Naive thymus-derived CD4-positive, alpha-beta T cell (primary cell): ENCODE measurements at regions not wholly inside any gene's neighbourhood (a gene's known extent, or its start where the extent isn't known, plus 50 kb on each side); places are given as distances from the start of the nearest gene placed in this dataset.

ENCODE experiments used
- ATAC-seq: fragments of 150-1000 bp; cut with Tn5 transposase; 2 replicates; pipeline ENCODE4 v1.10.0; 2021; ENCODE audit warnings: mild to moderate bottlenecking, moderate library complexity
- CTCF ChIA-PET: fragments of 350-600 bp; sonication (Branson Sonifier 250); formaldehyde crosslinking; loops from one replicate; lab custom pipeline; 2021; ENCODE audit warnings: antibody characterized with exemption; lab: Charles Lee
- POLR2A ChIA-PET: fragments of 350-600 bp; sonication (Branson Sonifier 250); formaldehyde crosslinking; loops from one replicate; lab custom pipeline; 2021; ENCODE audit warnings: antibody characterized with exemption, inconsistent platforms; lab: Charles Lee
- DNase-seq, 9 donors: peaks; one replicate each; pipeline versions ENCODE4 v3.0.0 to v3.0.0-alpha.2; 2020 to 2022; ENCODE audit warnings: mixed read lengths in 1 of 9
- H3K27ac ChIP-seq: one replicate; pipeline ENCODE4 v1.7.0; 2013; ENCODE audit warnings: mild to moderate bottlenecking, low read depth, low read length, moderate library complexity
- H3K27me3 ChIP-seq, 2 donors: one replicate each; pipeline ENCODE4 v1.7.0; 2013; ENCODE audit warnings: low read length in 2 of 2, mild to moderate bottlenecking in 2 of 2, moderate library complexity in 2 of 2; ENCODE audit not compliant: control insufficient read depth in 2 of 2, insufficient read depth in 2 of 2
- H3K36me3 ChIP-seq, 3 experiments: 1 replicate in 2 of 3; 2 replicates in 1 of 3; pipeline ENCODE4 v1.7.0; 2013; ENCODE audit warnings: low read length in 3 of 3, mild to moderate bottlenecking in 3 of 3, moderate library complexity in 1 of 3; ENCODE audit not compliant: insufficient read depth in 3 of 3, control insufficient read depth in 2 of 3
- H3K4me1 ChIP-seq, 2 donors: one replicate each; pipeline ENCODE4 v1.7.0; 2013; ENCODE audit warnings: low read length in 2 of 2, mild to moderate bottlenecking in 2 of 2, moderate library complexity in 1 of 2; ENCODE audit not compliant: control insufficient read depth in 2 of 2, insufficient read depth in 2 of 2
- H3K4me3 ChIP-seq: 2 replicates; pipeline ENCODE4 v1.7.0; 2013; ENCODE audit warnings: mild to moderate bottlenecking, low read length
- H3K9me3 ChIP-seq, 3 experiments: 1 replicate in 2 of 3; 2 replicates in 1 of 3; pipeline ENCODE4 v1.7.0; 2013; ENCODE audit warnings: low read length in 3 of 3; ENCODE audit not compliant: control insufficient read depth in 2 of 3
- H3K27ac Mint-ChIP-seq, 9 donors: one replicate each; pipeline ENCODE4 v1.8.0; 2020 to 2022; ENCODE audit warnings: mixed read lengths in 9 of 9, mild to moderate bottlenecking in 8 of 9, moderate library complexity in 5 of 9, inconsistent platforms in 2 of 9
- H3K27me3 Mint-ChIP-seq, 5 donors: one replicate each; pipeline ENCODE4 v1.8.0; 2021 to 2022; ENCODE audit warnings: mixed read lengths in 5 of 5, mild to moderate bottlenecking in 1 of 5
- H3K36me3 Mint-ChIP-seq, 5 donors: one replicate each; pipeline ENCODE4 v1.8.0; 2020 to 2022; ENCODE audit warnings: mixed read lengths in 5 of 5, mild to moderate bottlenecking in 3 of 5, inconsistent platforms in 1 of 5
- H3K4me1 Mint-ChIP-seq, 7 donors: one replicate each; pipeline ENCODE4 v1.8.0; 2020 to 2022; ENCODE audit warnings: mixed read lengths in 7 of 7, mild to moderate bottlenecking in 3 of 7, inconsistent platforms in 1 of 7
- H3K4me3 Mint-ChIP-seq, 10 donors: one replicate each; pipeline ENCODE4 v1.8.0; 2020 to 2022; ENCODE audit warnings: mild to moderate bottlenecking in 10 of 10, mixed read lengths in 10 of 10, moderate library complexity in 6 of 10, inconsistent platforms in 2 of 10
- H3K9me3 Mint-ChIP-seq, 11 donors: one replicate each; pipeline ENCODE4 v1.8.0; 2020 to 2022; ENCODE audit warnings: mixed read lengths in 11 of 11, mild to moderate bottlenecking in 4 of 11, inconsistent platforms in 1 of 11, moderate library complexity in 1 of 11
- intact Hi-C, 2 donors: fragments of 100-400 bp; cut with micrococcal nuclease; formaldehyde crosslinking; loops; one replicate each; pipeline ENCODE4 v1.15.1; 2023

DNA sequence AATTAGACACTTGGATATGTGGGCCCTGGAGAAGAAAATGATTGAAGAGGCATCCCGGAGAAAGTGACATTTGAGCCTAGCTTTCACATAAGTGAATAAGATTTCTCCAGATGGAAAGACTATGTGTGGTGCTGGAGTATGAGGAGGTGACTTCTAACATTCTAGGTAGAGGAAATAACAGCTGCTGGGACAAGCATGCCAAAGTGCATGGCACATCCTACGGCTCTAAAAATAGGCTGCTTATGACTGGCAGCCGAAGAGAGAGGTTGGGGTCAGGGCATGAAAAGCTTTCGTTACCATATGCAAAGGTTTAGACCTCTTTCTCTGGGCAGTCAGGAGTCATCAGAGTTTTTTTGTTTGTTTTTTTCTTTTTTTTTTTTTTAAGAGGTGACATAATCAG is 142.0 kb downstream of the SOX3 start:
- Histone ChIP-seq H3K36me3 (no peaks in the 10 kb centered on the region), H3K27me3 (no peaks in the 10 kb centered on the region), H3K4me1 (no peaks in the 10 kb centered on the region), H3K9me3 (no peaks in the 10 kb centered on the region), H3K27ac (no peak overlapping the region), H3K4me3 (no peak overlapping the region)
- no peak for DNase-seq
- no peak for ATAC-seq
- H3K27me3 Mint-ChIP-seq: no peaks in the 10 kb centered on the region
- H3K4me1 Mint-ChIP-seq: no peaks in the 10 kb centered on the region
- H3K27ac Mint-ChIP-seq: no peak overlapping the region
- intact Hi-C loops: no loop called here
- no peaks in the 10 kb centered on the region for H3K36me3 Mint-ChIP-seq
- H3K4me3 Mint-ChIP-seq: no peak overlapping the region
- ChIA-PET POLR2A (no interaction called here), CTCF (interaction anchor here (0.6 kb wide), 1 partner anchor 30 kb away, joined by 3 read pairs; no protein-coding TSS in a partner anchor)
- H3K9me3 Mint-ChIP-seq: peaks cover 0 to 1% (median 0%) of the 10 kb centered on the region in 11 donors

DNA sequence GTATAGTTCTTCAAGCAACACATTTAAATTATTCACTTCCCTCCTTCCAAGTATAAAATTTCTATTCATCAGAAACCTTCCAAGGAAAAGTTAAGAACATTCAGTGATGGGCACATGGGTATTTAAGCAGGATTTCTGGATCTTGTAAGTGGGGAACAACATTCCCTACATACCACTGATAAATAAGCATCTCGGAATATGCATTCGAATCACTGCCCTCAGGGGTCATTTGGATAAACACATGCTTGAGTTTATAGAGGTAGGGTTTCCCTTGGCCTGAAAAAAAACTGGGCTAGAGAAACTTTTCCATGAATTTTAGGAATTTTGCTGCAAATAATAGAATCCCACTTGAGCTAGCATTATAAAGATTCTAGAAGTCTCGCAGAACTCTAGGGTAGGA is 143.9 kb downstream of the SOX3 start:
- H3K36me3 Mint-ChIP-seq: no peaks in the 10 kb centered on the region
- Histone ChIP-seq H3K27ac (no peak overlapping the region), H3K27me3 (no peaks in the 10 kb centered on the region), H3K4me3 (no peak overlapping the region), H3K4me1 (no peaks in the 10 kb centered on the region), H3K9me3 (no peaks in the 10 kb centered on the region), H3K36me3 (no peaks in the 10 kb centered on the region)
- H3K4me3 Mint-ChIP-seq: no peak overlapping the region
- H3K9me3 Mint-ChIP-seq: peaks cover 0 to 1% (median 0%) of the 10 kb centered on the region in 11 donors
- H3K4me1 Mint-ChIP-seq: no peaks in the 10 kb centered on the region
- H3K27ac Mint-ChIP-seq: no peak overlapping the region
- no peak for DNase-seq
- ChIA-PET CTCF (no interaction called here), POLR2A (no interaction called here)
- peaks cover 0 to 6% (median 0%) of the 10 kb centered on the region in 5 donors for H3K27me3 Mint-ChIP-seq
- intact Hi-C loops: no loop called here
- ATAC-seq: no peak

DNA sequence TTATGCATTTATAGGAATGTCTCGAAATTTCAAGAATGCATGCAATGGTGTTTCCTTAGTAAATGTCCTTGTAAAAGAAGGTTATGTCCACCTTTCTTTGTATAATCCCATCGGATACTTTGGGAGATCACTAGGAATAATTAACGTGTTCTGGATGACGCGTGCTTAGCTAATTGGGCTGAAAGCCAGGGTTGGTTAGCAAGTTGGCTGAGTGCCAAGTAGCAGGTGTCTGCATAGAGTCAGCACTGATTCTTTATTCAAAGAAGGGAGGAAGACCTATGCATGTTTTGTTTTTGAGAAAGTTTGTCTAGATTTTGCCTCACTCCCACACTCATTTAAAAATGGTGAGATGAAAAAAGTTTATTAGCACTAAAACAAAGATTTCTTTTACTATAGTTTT is 144.6 kb downstream of the SOX3 start:
- Mint-ChIP-seq H3K4me1 (no peaks in the 10 kb centered on the region), H3K9me3 (peaks cover 0 to 1% (median 0%) of the 10 kb centered on the region in 11 donors), H3K27me3 (peaks cover 0 to 6% (median 0%) of the 10 kb centered on the region in 5 donors), H3K36me3 (no peaks in the 10 kb centered on the region), H3K27ac (no peak overlapping the region), H3K4me3 (no peak overlapping the region)
- H3K27me3 ChIP-seq: no peaks in the 10 kb centered on the region
- POLR2A ChIA-PET: no interaction called here
- no peaks in the 10 kb centered on the region for H3K4me1 ChIP-seq
- no peaks in the 10 kb centered on the region for H3K36me3 ChIP-seq
- ATAC-seq: no peak
- H3K9me3 ChIP-seq: no peaks in the 10 kb centered on the region
- CTCF ChIA-PET: no interaction called here
- H3K4me3 ChIP-seq: no peak overlapping the region
- DNase-seq: no peak
- H3K27ac ChIP-seq: no peak overlapping the region
- intact Hi-C loops: no loop called here

DNA sequence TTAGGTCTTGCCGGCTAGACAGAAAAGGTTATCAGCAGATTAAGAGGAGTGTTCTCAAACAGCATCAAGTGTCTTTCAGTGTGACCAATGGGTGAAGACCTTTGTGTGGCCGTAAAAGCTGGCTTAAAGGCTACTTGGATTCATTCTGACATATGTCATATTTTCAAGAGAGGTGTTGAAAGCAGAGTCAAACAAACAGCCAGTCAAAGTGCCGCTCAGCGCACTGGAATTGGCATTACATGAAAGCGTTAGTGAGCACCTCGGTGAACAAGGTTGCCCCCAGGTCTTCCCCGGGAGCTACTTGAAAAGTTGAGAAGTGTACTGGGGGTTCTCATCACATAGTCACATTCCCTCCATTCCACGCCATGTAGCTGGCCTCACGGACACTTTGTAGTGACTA is 148.9 kb downstream of the SOX3 start:
- Mint-ChIP-seq H3K4me1 (no peaks in the 10 kb centered on the region), H3K4me3 (no peak overlapping the region), H3K36me3 (no peaks in the 10 kb centered on the region), H3K27me3 (peaks cover 0 to 6% (median 0%) of the 10 kb centered on the region in 5 donors), H3K27ac (no peak overlapping the region), H3K9me3 (peaks cover 0 to 5% (median 0%) of the 10 kb centered on the region in 11 donors)
- no peak overlapping the region for H3K4me3 ChIP-seq
- H3K27me3 ChIP-seq: no peaks in the 10 kb centered on the region
- H3K27ac ChIP-seq: no peak overlapping the region
- ATAC-seq: no peak
- no peak for DNase-seq
- no peaks in the 10 kb centered on the region for H3K36me3 ChIP-seq
- ChIA-PET POLR2A (no interaction called here), CTCF (no interaction called here)
- H3K9me3 ChIP-seq: no peaks in the 10 kb centered on the region
- no peaks in the 10 kb centered on the region for H3K4me1 ChIP-seq
- intact Hi-C loops: no loop called here

DNA sequence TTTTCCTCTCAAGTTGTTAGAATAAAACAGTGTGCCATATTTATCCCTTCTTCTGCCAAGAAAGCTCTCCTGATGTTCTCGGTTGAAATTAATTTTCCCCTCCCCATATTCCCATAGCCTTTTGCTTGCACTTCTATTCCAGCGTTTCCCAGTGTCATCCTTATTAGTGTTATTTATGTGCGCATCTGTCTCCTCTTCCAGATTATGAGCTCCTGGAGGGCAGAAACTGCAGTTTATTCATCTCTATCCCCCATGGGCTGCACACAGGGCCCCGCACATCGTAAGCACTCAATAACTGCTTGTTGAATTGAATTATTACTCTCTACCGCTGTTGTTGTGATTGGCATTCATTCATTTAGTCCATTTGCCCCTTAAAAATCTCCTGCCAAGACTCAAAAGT is 149.4 kb downstream of the SOX3 start:
- Histone ChIP-seq H3K27ac (no peak overlapping the region), H3K9me3 (no peaks in the 10 kb centered on the region), H3K27me3 (no peaks in the 10 kb centered on the region), H3K36me3 (no peaks in the 10 kb centered on the region), H3K4me1 (no peaks in the 10 kb centered on the region), H3K4me3 (no peak overlapping the region)
- Mint-ChIP-seq H3K4me1 (no peaks in the 10 kb centered on the region), H3K27ac (no peak overlapping the region), H3K9me3 (peaks cover 0 to 5% (median 0%) of the 10 kb centered on the region in 11 donors), H3K36me3 (no peaks in the 10 kb centered on the region), H3K27me3 (peaks cover 0 to 6% (median 0%) of the 10 kb centered on the region in 5 donors), H3K4me3 (no peak overlapping the region)
- ChIA-PET CTCF (no interaction called here), POLR2A (no interaction called here)
- DNase-seq (no peak), ATAC-seq (no peak)
- intact Hi-C loops: no loop called here

DNA sequence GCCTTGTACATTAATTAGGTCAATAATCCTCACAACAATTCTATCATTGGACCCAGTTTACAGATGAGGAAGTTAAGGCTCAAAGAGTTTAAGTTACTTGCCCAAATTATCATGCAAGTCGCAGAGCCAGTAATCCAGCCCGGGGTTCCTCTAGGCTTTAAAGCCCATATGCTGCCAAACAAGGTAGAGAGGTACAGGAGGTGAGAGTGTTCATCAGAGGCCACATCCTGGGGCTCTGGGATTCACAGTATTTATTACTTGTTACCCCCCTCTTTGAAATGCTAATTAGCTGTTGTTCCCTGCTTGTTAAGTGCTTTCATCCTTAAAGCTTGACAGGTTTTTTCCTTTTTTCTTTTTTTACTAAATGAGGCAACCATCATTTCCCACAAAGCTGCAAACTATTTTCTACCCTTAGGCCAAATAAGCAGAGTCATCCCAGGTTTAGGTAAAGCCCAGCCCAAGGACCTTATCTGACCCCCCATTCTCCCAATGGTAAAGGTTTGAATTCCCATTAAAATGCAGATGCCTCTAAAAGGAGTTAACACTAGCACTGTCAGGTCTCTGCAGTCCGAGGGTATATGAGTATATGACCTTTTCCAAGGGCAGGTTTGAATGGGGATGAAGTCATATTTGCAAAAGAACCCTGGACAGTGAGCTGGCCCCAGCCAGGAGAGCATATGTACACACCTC is 150.3 kb downstream of the SOX3 start:
- Histone ChIP-seq H3K36me3 (no peaks in the 10 kb centered on the region), H3K4me1 (no peaks in the 10 kb centered on the region), H3K4me3 (no peak overlapping the region), H3K27me3 (no peaks in the 10 kb centered on the region), H3K27ac (no peak overlapping the region), H3K9me3 (no peaks in the 10 kb centered on the region)
- peaks cover 0 to 5% (median 0%) of the 10 kb centered on the region in 11 donors for H3K9me3 Mint-ChIP-seq
- ChIA-PET CTCF (no interaction called here), POLR2A (no interaction called here)
- DNase-seq (no peak), ATAC-seq (no peak)
- H3K27me3 Mint-ChIP-seq: peaks cover 0 to 6% (median 0%) of the 10 kb centered on the region in 5 donors
- H3K36me3 Mint-ChIP-seq: no peaks in the 10 kb centered on the region
- H3K4me1 Mint-ChIP-seq: no peaks in the 10 kb centered on the region
- no peak overlapping the region for H3K4me3 Mint-ChIP-seq
- intact Hi-C loops: no loop called here
- H3K27ac Mint-ChIP-seq: no peak overlapping the region

DNA sequence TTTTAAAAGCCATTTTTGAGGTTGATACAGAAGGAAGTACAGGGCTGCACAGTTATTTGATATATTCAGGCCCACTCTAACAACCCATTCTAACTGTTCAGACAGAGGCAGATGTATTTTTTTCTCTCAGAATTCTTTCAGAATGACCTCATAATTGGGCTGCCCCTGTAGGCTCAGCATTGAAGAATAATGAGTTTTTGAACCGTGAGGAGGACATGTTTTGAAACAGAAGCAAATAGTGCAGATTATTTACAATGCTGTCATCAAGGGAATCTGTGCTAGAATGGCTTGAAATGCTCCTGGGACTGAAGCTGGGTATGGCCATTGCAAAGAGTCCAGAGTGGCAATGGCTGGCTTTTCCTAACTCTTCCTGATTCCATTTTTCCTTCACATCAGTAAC is 158.1 kb downstream of the SOX3 start:
- no peaks in the 10 kb centered on the region for H3K9me3 ChIP-seq
- H3K4me1 ChIP-seq: no peaks in the 10 kb centered on the region
- CTCF ChIA-PET: no interaction called here
- Mint-ChIP-seq H3K4me3 (no peak overlapping the region), H3K36me3 (no peaks in the 10 kb centered on the region), H3K27ac (no peak overlapping the region), H3K27me3 (no peaks in the 10 kb centered on the region), H3K4me1 (no peaks in the 10 kb centered on the region), H3K9me3 (peaks cover 0 to 6% (median 0%) of the 10 kb centered on the region in 11 donors)
- no peak overlapping the region for H3K27ac ChIP-seq
- H3K36me3 ChIP-seq: no peaks in the 10 kb centered on the region
- DNase-seq: no peak
- H3K27me3 ChIP-seq: no peaks in the 10 kb centered on the region
- intact Hi-C loops: no loop called here
- POLR2A ChIA-PET: no interaction called here
- no peak overlapping the region for H3K4me3 ChIP-seq
- no peak for ATAC-seq
